MG63 (cell line): ENCODE measurements at regions not wholly inside any gene's neighbourhood (a gene's known extent, or its start where the extent isn't known, plus 50 kb on each side); places are given as distances from the start of the nearest gene placed in this dataset.

Experiments used
- DNase-seq: peaks from one replicate; pipeline ENCODE4 v3.0.0-alpha.2; 2020
- H3K27me3 ChIP-seq: fragments of 250-450 bp; sonication (Bioruptor Pico); 2 replicates; pipeline ENCODE4 v1.5.1; 2020; ENCODE audit warnings: mild to moderate bottlenecking, moderate library complexity
- H3K36me3 ChIP-seq: fragments of 250-450 bp; sonication (Bioruptor Pico); 2 replicates; pipeline ENCODE4 v1.5.1; 2020; ENCODE audit warnings: mild to moderate bottlenecking, moderate library complexity
- H3K4me3 ChIP-seq: fragments of 250-450 bp; sonication (Bioruptor Pico); 2 replicates; pipeline ENCODE4 v1.5.1; 2020; ENCODE audit warnings: mild to moderate bottlenecking, moderate library complexity
- H3K9me3 ChIP-seq: fragments of 250-450 bp; sonication (Bioruptor Pico); 2 replicates; pipeline ENCODE4 v1.5.1; 2020; ENCODE audit warnings: mild to moderate bottlenecking, moderate library complexity

DNA sequence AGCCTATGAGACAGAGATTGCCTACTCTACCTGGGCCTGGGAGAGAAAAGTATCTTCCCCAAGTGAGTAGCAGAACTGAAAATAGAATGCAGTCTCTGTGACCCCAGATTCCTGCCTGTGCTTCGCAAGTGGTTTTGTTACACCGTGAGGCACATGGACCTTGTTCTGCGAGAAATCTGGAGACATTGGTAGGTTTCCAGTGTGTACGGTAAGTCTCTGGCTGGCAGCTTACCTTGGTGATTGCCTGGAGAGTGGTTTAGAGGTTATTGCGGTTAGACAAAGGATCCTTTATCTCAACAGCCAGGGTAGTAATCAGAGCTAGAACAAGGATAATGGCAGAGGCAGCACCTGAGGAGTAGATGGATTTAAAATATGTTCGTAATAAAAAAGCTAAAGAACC lies 606.0 kb upstream of the GCFC2 start:
- no peak overlapping the region for H3K4me3 ChIP-seq
- H3K36me3 ChIP-seq, result no peaks in the 10 kb centered on the region
- no peaks in the 10 kb centered on the region for H3K27me3 ChIP-seq
- DNase-seq, result no peak
- no peaks in the 10 kb centered on the region for H3K9me3 ChIP-seq

DNA sequence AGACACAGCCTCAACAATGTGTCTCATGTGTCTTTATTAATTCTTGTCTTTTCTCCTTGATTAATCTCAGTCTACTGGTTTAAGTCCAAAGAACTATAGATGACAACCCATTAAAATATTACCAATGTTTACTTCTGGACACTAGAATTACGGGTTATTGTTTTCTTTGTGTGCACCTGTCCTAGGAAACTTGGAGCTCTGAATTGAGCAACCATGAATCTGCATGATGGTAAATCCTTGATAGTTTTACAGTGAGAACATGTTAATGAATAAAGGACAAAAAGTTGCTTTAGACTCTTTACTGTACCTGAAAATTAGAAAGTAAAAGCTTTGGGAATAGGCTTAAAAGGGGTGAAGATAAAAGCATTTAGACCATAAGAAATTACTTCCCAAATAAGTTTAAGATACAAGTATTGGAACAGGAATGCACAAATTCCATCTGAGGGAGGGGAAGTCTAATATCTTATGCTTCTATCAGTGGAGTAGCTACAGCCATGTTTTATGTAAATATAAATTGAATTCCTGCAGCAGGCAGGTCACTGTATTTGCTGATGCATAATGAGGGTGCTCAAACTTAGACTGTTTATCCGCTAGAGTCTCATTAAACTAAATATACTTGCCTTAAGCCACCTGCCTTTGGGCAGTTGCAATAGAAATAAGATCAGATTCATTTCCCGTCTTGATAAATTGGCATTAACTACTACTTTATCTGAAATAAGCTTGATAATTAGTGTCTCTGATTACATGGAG lies 603.7 kb upstream of the GCFC2 start:
- Histone ChIP-seq H3K27me3 (no peaks in the 10 kb centered on the region), H3K9me3 (no peaks in the 10 kb centered on the region), H3K36me3 (no peaks in the 10 kb centered on the region), H3K4me3 (no peak overlapping the region)
- no peak for DNase-seq

GRCh38 chr2:76312236-76312635 lies 601.5 kb upstream of the GCFC2 start:
- no peak for DNase-seq

DNA sequence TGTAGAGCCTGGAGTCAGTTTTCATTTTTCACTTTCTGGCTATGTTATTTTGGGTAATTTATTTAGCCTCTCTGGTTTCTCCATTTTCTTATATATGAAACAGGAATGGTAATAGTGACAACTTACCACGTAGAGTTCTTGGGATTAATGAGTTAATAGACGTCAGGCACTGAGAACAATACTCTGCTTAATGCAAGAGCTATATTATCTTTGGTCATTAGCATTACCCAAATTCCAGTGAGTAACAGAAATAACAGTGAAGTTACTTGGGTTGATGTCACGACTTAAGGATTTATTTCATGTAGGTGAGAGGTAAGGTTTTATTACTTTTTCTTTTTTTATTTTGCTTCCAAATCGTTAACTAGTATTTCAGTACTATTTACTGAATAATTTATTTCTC lies 601.0 kb upstream of the GCFC2 start:
- H3K36me3 ChIP-seq, result no peaks in the 10 kb centered on the region
- DNase-seq, result no peak

More at GRCh38 chr2:76312236-76312635, 601.5 kb upstream of the GCFC2 start:
- Histone ChIP-seq H3K4me3 (no peak overlapping the region), H3K9me3 (no peaks in the 10 kb centered on the region), H3K27me3 (no peaks in the 10 kb centered on the region), H3K36me3 (no peaks in the 10 kb centered on the region)

GRCh38 chr2:76310894-76311633 lies 600.3 kb upstream of the GCFC2 start:
- no peak overlapping the region for H3K4me3 ChIP-seq
- no peak for DNase-seq
- no peaks in the 10 kb centered on the region for H3K36me3 ChIP-seq
- no peaks in the 10 kb centered on the region for H3K27me3 ChIP-seq
- H3K9me3 ChIP-seq, result no peaks in the 10 kb centered on the region

More for the DNA sequence above, 601.0 kb upstream of the GCFC2 start:
- Histone ChIP-seq H3K27me3 (no peaks in the 10 kb centered on the region), H3K4me3 (no peak overlapping the region), H3K9me3 (no peaks in the 10 kb centered on the region)

GRCh38 chr2:76307495-76307894 lies 596.8 kb upstream of the GCFC2 start:
- Histone ChIP-seq H3K36me3 (no peaks in the 10 kb centered on the region), H3K9me3 (no peaks in the 10 kb centered on the region), H3K27me3 (no peaks in the 10 kb centered on the region), H3K4me3 (no peak overlapping the region)
- DNase-seq, result no peak

DNA sequence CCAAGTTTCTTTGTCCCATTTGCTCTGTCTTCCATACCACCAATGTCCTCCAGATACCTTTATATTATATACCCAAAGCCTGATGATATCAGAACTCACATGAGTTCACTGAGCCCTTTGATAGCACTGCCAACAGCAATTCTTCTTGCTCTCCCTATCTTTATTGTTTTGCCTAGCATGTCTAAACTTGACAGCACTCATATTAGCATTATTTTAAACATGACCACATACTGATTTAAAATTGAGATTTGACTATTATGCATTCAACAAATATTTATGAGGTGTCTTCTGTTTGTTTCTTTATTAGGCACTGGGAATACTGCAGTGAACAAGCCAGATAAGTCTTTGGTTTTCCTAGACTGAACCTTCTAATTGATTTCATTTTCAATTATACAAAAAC lies 587.3 kb upstream of the GCFC2 start:
- no peaks in the 10 kb centered on the region for H3K9me3 ChIP-seq
- no peak for DNase-seq
- no peaks in the 10 kb centered on the region for H3K27me3 ChIP-seq

GRCh38 chr2:76296438-76296837 lies 585.7 kb upstream of the GCFC2 start:
- H3K36me3 ChIP-seq, result no peaks in the 10 kb centered on the region
- DNase-seq, result no peak
- no peak overlapping the region for H3K4me3 ChIP-seq
- no peaks in the 10 kb centered on the region for H3K9me3 ChIP-seq
- H3K27me3 ChIP-seq, result no peaks in the 10 kb centered on the region

More for the DNA sequence above, 587.3 kb upstream of the GCFC2 start:
- Histone ChIP-seq H3K36me3 (no peaks in the 10 kb centered on the region), H3K4me3 (no peak overlapping the region)

GRCh38 chr2:76295762-76296161 lies 585.0 kb upstream of the GCFC2 start:
- no peak overlapping the region for H3K4me3 ChIP-seq
- no peaks in the 10 kb centered on the region for H3K36me3 ChIP-seq
- no peaks in the 10 kb centered on the region for H3K27me3 ChIP-seq
- no peaks in the 10 kb centered on the region for H3K9me3 ChIP-seq
- DNase-seq, result no peak

- no peaks in the 10 kb centered on the region for H3K27me3 ChIP-seq
- no peak overlapping the region for H3K4me3 ChIP-seq
- H3K9me3 ChIP-seq, result no peaks in the 10 kb centered on the region
- H3K36me3 ChIP-seq, result no peaks in the 10 kb centered on the region
- no peak for DNase-seq
Measured at GRCh38 chr2:76288598-76288997, 577.9 kb upstream of the GCFC2 start.

GRCh38 chr2:76288146-76288545 lies 577.4 kb upstream of the GCFC2 start:
- DNase-seq, result no peak
- Histone ChIP-seq H3K9me3 (no peaks in the 10 kb centered on the region), H3K4me3 (no peak overlapping the region), H3K36me3 (no peaks in the 10 kb centered on the region), H3K27me3 (no peaks in the 10 kb centered on the region)

- no peak for DNase-seq
- Histone ChIP-seq H3K36me3 (no peaks in the 10 kb centered on the region), H3K9me3 (no peaks in the 10 kb centered on the region), H3K27me3 (no peaks in the 10 kb centered on the region), H3K4me3 (no peak overlapping the region)
Measured at GRCh38 chr2:76283350-76283749, 572.6 kb upstream of the GCFC2 start.

DNA sequence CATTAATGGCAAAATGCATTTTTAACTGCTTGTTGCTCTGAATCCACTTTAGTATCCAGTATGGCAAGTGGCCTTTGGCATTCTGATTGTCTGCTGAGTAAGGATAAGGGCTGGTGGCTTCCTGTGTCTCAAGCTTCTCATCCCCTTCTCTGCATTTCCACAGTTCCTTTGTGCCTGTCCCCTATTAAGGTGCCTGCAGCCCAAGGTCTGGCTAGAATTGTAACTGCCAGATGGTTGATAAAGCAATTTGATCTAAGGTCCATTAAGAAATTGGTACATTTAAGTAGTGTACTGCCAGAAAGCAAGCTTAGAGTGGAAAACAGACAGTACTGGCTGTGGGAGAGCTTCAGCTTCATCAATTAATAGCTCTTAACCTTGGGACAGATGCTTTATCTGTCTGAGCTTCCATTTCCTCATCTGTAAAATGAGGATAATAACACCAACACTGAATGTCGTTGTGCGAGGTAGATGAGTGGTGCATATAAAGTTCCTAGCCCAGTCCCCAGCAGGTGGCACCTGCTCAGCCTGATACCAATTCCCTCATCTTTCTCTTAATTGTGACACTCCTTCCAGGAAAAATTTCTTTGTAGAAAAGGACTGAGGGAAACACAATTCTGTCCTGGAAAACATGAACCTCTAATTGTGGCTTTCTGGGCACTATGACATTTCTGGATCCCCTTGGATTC lies 570.6 kb upstream of the GCFC2 start:
- no peak for DNase-seq
- no peaks in the 10 kb centered on the region for H3K36me3 ChIP-seq
- H3K27me3 ChIP-seq, result no peaks in the 10 kb centered on the region
- no peaks in the 10 kb centered on the region for H3K9me3 ChIP-seq
- H3K4me3 ChIP-seq, result no peak overlapping the region

- Histone ChIP-seq H3K27me3 (no peaks in the 10 kb centered on the region), H3K36me3 (no peaks in the 10 kb centered on the region), H3K4me3 (no peak overlapping the region), H3K9me3 (no peaks in the 10 kb centered on the region)
- DNase-seq, result no peak
Measured at GRCh38 chr2:76280686-76281085, 570.0 kb upstream of the GCFC2 start.

DNA sequence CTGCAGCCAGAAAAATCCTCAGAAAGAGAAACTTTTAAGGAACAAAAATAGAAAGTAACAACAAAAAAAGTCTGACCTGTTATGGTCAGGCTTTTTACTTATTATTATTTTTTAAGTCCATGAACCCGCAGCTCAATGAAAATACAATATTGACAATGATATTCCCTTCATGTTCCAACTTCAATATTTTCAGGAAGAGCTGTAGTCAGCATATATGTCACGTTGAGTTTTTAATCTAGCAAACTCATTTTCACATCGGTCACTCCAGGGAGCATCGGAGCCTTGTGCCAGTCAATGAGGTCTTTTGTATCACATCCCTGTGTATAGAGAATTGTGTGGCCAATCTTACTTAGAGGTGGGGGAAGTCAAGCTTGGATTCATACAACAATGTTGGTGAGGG lies 568.4 kb upstream of the GCFC2 start:
- no peaks in the 10 kb centered on the region for H3K36me3 ChIP-seq
- H3K4me3 ChIP-seq, result no peak overlapping the region
- no peaks in the 10 kb centered on the region for H3K27me3 ChIP-seq
- no peak for DNase-seq
- no peaks in the 10 kb centered on the region for H3K9me3 ChIP-seq

- Histone ChIP-seq H3K36me3 (no peaks in the 10 kb centered on the region), H3K27me3 (no peaks in the 10 kb centered on the region), H3K9me3 (no peaks in the 10 kb centered on the region), H3K4me3 (no peak overlapping the region)
- no peak for DNase-seq
Measured at GRCh38 chr2:76275788-76276187, 565.1 kb upstream of the GCFC2 start.

DNA sequence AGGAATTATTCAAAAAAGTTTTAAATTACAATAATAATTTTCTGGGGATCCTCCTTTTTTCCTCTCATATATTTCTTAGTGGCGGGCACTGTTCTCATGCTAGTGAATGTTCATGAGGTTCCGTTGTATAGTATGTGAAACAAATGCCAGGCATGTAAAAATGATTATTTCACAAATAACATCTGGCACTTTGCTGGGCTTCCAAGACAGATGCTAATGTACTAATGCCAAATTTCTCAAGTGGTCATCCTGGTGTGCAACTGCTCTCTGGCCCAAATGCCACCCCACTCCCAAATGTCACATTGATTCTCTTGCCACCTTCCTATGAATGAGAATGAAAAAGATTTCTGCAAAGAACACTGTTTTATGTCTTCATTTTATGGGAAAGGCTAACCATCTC lies 564.0 kb upstream of the GCFC2 start:
- Histone ChIP-seq H3K9me3 (no peaks in the 10 kb centered on the region), H3K27me3 (no peaks in the 10 kb centered on the region), H3K36me3 (no peaks in the 10 kb centered on the region), H3K4me3 (no peak overlapping the region)
- no peak for DNase-seq
